WTC11 (cell line): ENCODE measurements at regions not wholly inside any gene's neighbourhood (a gene's known extent, or its start where the extent isn't known, plus 50 kb on each side); places are given as distances from the start of the nearest gene placed in this dataset.

Source experiments
- GTF2I ChIP-seq: fragments of 250-450 bp; sonication (Bioruptor Pico); conservative IDR thresholded peaks from 2 replicates; pipeline ENCODE4 v1.4.0; 2021; ENCODE audit warnings: mild to moderate bottlenecking
- MXD4 ChIP-seq: fragments of 250-450 bp; sonication (Bioruptor Pico); IDR thresholded peaks from 2 replicates; pipeline ENCODE4 v1.8.0; 2021; ENCODE audit warnings: mild to moderate bottlenecking, moderate library complexity, borderline replicate concordance
- NFYB ChIP-seq: sonication (generic); formaldehyde crosslinking; conservative IDR thresholded peaks from 2 replicates; pipeline ENCODE4 v1.8.0; 2022; ENCODE audit warnings: low read depth, missing genetic modification reagents
- SMAD3 ChIP-seq: sonication (generic); formaldehyde crosslinking; IDR thresholded peaks from 2 replicates; pipeline ENCODE4 v1.8.0; 2022; ENCODE audit warnings: missing genetic modification reagents, mild to moderate bottlenecking, borderline replicate concordance
- SP1 ChIP-seq: sonication (generic); formaldehyde crosslinking; conservative IDR thresholded peaks from 2 replicates; pipeline ENCODE4 v1.8.1; 2022; ENCODE audit warnings: missing genetic modification reagents
- ZNF416 ChIP-seq: fragments of 250-450 bp; sonication (Bioruptor Pico); IDR thresholded peaks from 2 replicates; pipeline ENCODE4 v1.9.0; 2021; ENCODE audit warnings: mild to moderate bottlenecking, inconsistent platforms
- TF ChIP-seq, protein P1 (sequence below): fragments of 200-600 bp; IDR thresholded peaks from 2 replicates; pipeline ENCODE4 v1.8.0; 2022; ENCODE audit warnings: antibody characterized with exemption
- TF ChIP-seq, protein P2 (sequence below): sonication (generic); formaldehyde crosslinking; IDR thresholded peaks from 2 replicates; pipeline ENCODE4 v1.8.1; 2023; ENCODE audit warnings: mild to moderate bottlenecking, missing genetic modification reagents, moderate library complexity
- TF ChIP-seq, protein P3 (sequence below): fragments of 250-450 bp; sonication (Bioruptor Pico); IDR thresholded peaks from 2 replicates; pipeline ENCODE4 v2.1.2; 2022; ENCODE audit warnings: mild to moderate bottlenecking, moderate library complexity
- TF ChIP-seq, protein P4 (sequence below): sonication (generic); formaldehyde crosslinking; IDR thresholded peaks from 2 replicates; pipeline ENCODE4 v1.8.0; 2022; ENCODE audit warnings: mild to moderate bottlenecking, missing genetic modification reagents
- TF ChIP-seq, protein P5 (sequence below): sonication (generic); formaldehyde crosslinking; IDR thresholded peaks from 2 replicates; pipeline ENCODE4 v1.8.0; 2022; ENCODE audit warnings: mild to moderate bottlenecking, missing genetic modification reagents

DNA sequence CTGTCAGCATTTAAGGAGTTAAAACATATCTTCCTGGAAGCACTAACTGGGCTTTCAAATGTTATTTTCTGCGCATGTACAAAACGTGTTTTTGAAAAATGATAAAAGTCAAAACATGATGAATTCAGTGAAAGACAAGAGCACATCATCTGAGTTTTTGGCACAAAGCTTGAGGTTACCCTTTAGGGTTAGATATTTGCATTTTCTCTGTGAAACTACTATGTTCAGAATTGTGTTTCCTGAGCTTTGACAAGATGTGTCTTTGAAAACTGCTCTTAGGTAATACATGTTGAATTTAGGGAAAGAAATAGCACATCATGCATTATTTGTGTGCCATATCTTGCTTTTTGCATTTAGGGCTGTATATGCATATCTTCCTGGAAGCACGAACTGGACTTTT is 79.0 kb downstream of the ASCL4 start:
- TF ChIP-seq, protein P1, sequence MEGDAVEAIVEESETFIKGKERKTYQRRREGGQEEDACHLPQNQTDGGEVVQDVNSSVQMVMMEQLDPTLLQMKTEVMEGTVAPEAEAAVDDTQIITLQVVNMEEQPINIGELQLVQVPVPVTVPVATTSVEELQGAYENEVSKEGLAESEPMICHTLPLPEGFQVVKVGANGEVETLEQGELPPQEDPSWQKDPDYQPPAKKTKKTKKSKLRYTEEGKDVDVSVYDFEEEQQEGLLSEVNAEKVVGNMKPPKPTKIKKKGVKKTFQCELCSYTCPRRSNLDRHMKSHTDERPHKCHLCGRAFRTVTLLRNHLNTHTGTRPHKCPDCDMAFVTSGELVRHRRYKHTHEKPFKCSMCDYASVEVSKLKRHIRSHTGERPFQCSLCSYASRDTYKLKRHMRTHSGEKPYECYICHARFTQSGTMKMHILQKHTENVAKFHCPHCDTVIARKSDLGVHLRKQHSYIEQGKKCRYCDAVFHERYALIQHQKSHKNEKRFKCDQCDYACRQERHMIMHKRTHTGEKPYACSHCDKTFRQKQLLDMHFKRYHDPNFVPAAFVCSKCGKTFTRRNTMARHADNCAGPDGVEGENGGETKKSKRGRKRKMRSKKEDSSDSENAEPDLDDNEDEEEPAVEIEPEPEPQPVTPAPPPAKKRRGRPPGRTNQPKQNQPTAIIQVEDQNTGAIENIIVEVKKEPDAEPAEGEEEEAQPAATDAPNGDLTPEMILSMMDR: no peak
- TF ChIP-seq SP1 (CRISPR knock-in tag) (no peak), ZNF416 (CRISPR knock-in tag) (no peak), GTF2I (no peak), NFYB (no peak), SMAD3 (no peak), MXD4 (no peak)
- TF ChIP-seq, protein P2, sequence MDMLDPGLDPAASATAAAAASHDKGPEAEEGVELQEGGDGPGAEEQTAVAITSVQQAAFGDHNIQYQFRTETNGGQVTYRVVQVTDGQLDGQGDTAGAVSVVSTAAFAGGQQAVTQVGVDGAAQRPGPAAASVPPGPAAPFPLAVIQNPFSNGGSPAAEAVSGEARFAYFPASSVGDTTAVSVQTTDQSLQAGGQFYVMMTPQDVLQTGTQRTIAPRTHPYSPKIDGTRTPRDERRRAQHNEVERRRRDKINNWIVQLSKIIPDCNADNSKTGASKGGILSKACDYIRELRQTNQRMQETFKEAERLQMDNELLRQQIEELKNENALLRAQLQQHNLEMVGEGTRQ (CRISPR knock-in tag): no peak
- TF ChIP-seq, protein P3, sequence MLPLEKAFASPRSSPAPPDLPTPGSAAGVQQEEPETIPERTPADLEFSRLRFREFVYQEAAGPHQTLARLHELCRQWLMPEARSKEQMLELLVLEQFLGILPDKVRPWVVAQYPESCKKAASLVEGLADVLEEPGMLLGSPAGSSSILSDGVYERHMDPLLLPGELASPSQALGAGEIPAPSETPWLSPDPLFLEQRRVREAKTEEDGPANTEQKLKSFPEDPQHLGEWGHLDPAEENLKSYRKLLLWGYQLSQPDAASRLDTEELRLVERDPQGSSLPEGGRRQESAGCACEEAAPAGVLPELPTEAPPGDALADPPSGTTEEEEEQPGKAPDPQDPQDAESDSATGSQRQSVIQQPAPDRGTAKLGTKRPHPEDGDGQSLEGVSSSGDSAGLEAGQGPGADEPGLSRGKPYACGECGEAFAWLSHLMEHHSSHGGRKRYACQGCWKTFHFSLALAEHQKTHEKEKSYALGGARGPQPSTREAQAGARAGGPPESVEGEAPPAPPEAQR (CRISPR knock-in tag): no peak
- TF ChIP-seq, protein P4, sequence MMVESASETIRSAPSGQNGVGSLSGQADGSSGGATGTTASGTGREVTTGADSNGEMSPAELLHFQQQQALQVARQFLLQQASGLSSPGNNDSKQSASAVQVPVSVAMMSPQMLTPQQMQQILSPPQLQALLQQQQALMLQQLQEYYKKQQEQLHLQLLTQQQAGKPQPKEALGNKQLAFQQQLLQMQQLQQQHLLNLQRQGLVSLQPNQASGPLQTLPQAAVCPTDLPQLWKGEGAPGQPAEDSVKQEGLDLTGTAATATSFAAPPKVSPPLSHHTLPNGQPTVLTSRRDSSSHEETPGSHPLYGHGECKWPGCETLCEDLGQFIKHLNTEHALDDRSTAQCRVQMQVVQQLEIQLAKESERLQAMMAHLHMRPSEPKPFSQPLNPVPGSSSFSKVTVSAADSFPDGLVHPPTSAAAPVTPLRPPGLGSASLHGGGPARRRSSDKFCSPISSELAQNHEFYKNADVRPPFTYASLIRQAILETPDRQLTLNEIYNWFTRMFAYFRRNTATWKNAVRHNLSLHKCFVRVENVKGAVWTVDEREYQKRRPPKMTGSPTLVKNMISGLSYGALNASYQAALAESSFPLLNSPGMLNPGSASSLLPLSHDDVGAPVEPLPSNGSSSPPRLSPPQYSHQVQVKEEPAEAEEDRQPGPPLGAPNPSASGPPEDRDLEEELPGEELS (CRISPR knock-in tag): no peak
- TF ChIP-seq, protein P5, sequence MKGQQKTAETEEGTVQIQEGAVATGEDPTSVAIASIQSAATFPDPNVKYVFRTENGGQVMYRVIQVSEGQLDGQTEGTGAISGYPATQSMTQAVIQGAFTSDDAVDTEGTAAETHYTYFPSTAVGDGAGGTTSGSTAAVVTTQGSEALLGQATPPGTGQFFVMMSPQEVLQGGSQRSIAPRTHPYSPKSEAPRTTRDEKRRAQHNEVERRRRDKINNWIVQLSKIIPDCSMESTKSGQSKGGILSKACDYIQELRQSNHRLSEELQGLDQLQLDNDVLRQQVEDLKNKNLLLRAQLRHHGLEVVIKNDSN (CRISPR knock-in tag): no peak
